GM12878 (cell line): ENCODE measurements at regions not wholly inside any gene's neighbourhood (a gene's known extent, or its start where the extent isn't known, plus 50 kb on each side); places are given as distances from the start of the nearest gene placed in this dataset.

Source experiments
- ATAC-seq: fragments of 200-7000 bp; cut with Tn5 transposase; 3 replicates; pipeline ENCODE4 v1.9.1; 2020; ENCODE audit warnings: mild to moderate bottlenecking, moderate library complexity
- BruUV-seq: library from RNA; stranded (reverse); fragments of 400-500 nt; replicated peaks from 2 replicates; lab custom pipeline; 2021; lab: Mats Ljungman, UMichigan
- CTCF ChIA-PET: fragments of 300-600 bp; sonication (Branson Sonifier 250); formaldehyde crosslinking; extraction: SDS; loops from one replicate; lab custom pipeline; 2021; ENCODE audit warnings: inconsistent platforms; lab: Yijun Ruan, JAX
- POLR2A ChIA-PET: fragments of 350-600 bp; formaldehyde crosslinking; extraction: SDS; loops from one replicate; lab custom pipeline; 2021; ENCODE audit warnings: inconsistent platforms; lab: Charles Lee
- RAD21 ChIA-PET: fragments of 300-600 bp; sonication (Branson Sonifier 250); formaldehyde crosslinking; loops from one replicate; lab custom pipeline; 2023; ENCODE audit warnings: antibody characterized with exemption; ENCODE audit not compliant: unreplicated experiment; lab: Charles Lee
- SMC1A ChIA-PET: fragments of 300-600 bp; sonication (Branson Sonifier 250); formaldehyde crosslinking; loops from one replicate; lab custom pipeline; 2023; ENCODE audit not compliant: unreplicated experiment, uncharacterized antibody; lab: Charles Lee
- DNase-seq: peaks from one replicate; pipeline ENCODE4 v3.0.0-alpha.2; 2011; ENCODE audit warnings: low read depth, low spot score
- FAIRE-seq: peaks from 3 replicates; lab custom pipeline; 2011; peaks lifted over from hg19 to GRCh38; lab: Jason Lieb, UNC
- H2AFZ ChIP-seq: 2 replicates; pipeline ENCODE4 v1.6.0; 2011; ENCODE audit warnings: low read depth, low read length, control low read depth; ENCODE audit not compliant: control insufficient read depth
- H3K27ac ChIP-seq: 2 replicates; pipeline ENCODE4 v1.5.1; 2011; ENCODE audit warnings: control low read depth; ENCODE audit not compliant: control insufficient read depth, insufficient read depth
- H3K27me3 ChIP-seq, 2 experiments: replicated peaks in 1 of 2; 2 replicates each; pipeline versions ENCODE4 v1.6.0 to v1.6.1; 2011; ENCODE audit warnings: low read length in 1 of 2; ENCODE audit not compliant: control insufficient read depth in 2 of 2, insufficient read depth in 2 of 2
- H3K36me3 ChIP-seq, 2 experiments: 2 replicates each; pipeline ENCODE4 v1.5.1; 2011; ENCODE audit warnings: low read length in 1 of 2; ENCODE audit not compliant: control insufficient read depth in 2 of 2, insufficient read depth in 2 of 2
- H3K4me1 ChIP-seq: 2 replicates; pipeline ENCODE4 v1.6.1; 2011; ENCODE audit warnings: mild to moderate bottlenecking, low read length, moderate library complexity, mixed read lengths; ENCODE audit not compliant: control insufficient read depth, insufficient read depth
- H3K4me2 ChIP-seq: 2 replicates; pipeline ENCODE4 v1.6.0; 2011; ENCODE audit warnings: control low read depth; ENCODE audit not compliant: control insufficient read depth, insufficient read depth
- H3K4me3 ChIP-seq: fragments of 200-600 bp; sonication (generic); 2 replicates; pipeline ENCODE4 v1.5.1; 2016
- H3K79me2 ChIP-seq: 2 replicates; pipeline ENCODE4 v1.6.0; 2011; ENCODE audit warnings: low read length; ENCODE audit not compliant: control insufficient read depth, insufficient read depth
- H3K9ac ChIP-seq: 2 replicates; pipeline ENCODE4 v1.8.0; 2011; ENCODE audit warnings: low read length, control low read depth, mixed read lengths; ENCODE audit not compliant: control insufficient read depth, insufficient read depth
- H3K9me3 ChIP-seq: replicated peaks from 3 replicates; pipeline ENCODE4 v1.5.1; 2011; ENCODE audit warnings: mild to moderate bottlenecking, low read length; ENCODE audit not compliant: control insufficient read depth, insufficient read depth
- H4K20me1 ChIP-seq: 2 replicates; pipeline ENCODE4 v1.6.0; 2011; ENCODE audit not compliant: control insufficient read depth, insufficient read depth
- BCL11A ChIP-seq: IDR thresholded peaks from 2 replicates; pipeline ENCODE4 v1.6.1; 2011; ENCODE audit warnings: low read depth, low read length
- CHD1 ChIP-seq: IDR thresholded peaks from 2 replicates; pipeline ENCODE4 v1.6.1; 2012; ENCODE audit warnings: low read depth, low read length, improper control_type of control experiment
- GABPA ChIP-seq: IDR thresholded peaks from 2 replicates; pipeline ENCODE4 v1.6.1; 2014; ENCODE audit warnings: antibody characterized with exemption, low read depth, mild to moderate bottlenecking, inconsistent platforms
- IKZF1 ChIP-seq: fragments of 450-650 bp; conservative IDR thresholded peaks from 2 replicates; pipeline ENCODE4 v1.6.1; 2017; ENCODE audit warnings: antibody characterized with exemption, mild to moderate bottlenecking
- SPI1 ChIP-seq: IDR thresholded peaks from 2 replicates; pipeline ENCODE4 v1.6.1; 2011; ENCODE audit warnings: low read depth, mild to moderate bottlenecking, low read length, moderate library complexity, borderline replicate concordance; ENCODE audit not compliant: insufficient read depth
- TCF7 ChIP-seq: IDR thresholded peaks from 2 replicates; pipeline ENCODE4 v1.6.1; 2014; ENCODE audit warnings: antibody characterized with exemption, borderline replicate concordance
- ZNF622 ChIP-seq: fragments of 450-650 bp; IDR thresholded peaks from 2 replicates; pipeline ENCODE4 v1.6.1; 2017; ENCODE audit warnings: mild to moderate bottlenecking, inconsistent platforms
- WGBS: methylation state at CpG from one replicate; pipeline ENCODE4 v1.1.6; 2016; ENCODE audit warnings: low lambda C conversion rate; ENCODE audit not compliant: insufficient replicate concordance, insufficient coverage; ENCODE audit errors: missing lambda C conversion rate; 5-methylcytosine and 5-hydroxymethylcytosine counted together
- in situ Hi-C: fragments of 300-500 bp; cut with MboI; formaldehyde crosslinking; loops from 9 replicates; pipeline ENCODE4 v1.14.3; 2018; ENCODE audit warnings: mixed read lengths
- intact Hi-C: fragments of 100-400 bp; cut with micrococcal nuclease; formaldehyde crosslinking; loops from one replicate; pipeline ENCODE4 v1.14.2; 2022; ENCODE audit not compliant: unreplicated experiment
- TF ChIP-seq, protein P1 (sequence below): fragments of 450-650 bp; IDR thresholded peaks from 2 replicates; pipeline ENCODE4 v1.6.1; 2016; ENCODE audit warnings: mild to moderate bottlenecking, moderate library complexity, borderline replicate concordance
- TF ChIP-seq, protein P2 (sequence below): IDR thresholded peaks from 2 replicates; pipeline ENCODE4 v1.6.1; 2011; ENCODE audit warnings: low read depth, mild to moderate bottlenecking, low read length, moderate library complexity, borderline replicate concordance; ENCODE audit errors: extremely low read depth
- TF ChIP-seq, protein P3 (sequence below): fragments of 150-350 bp; IDR thresholded peaks from 2 replicates; pipeline ENCODE4 v1.6.1; 2014; ENCODE audit warnings: mild to moderate bottlenecking, low read depth, low read length
- TF ChIP-seq, protein P4 (sequence below): fragments of 150-350 bp; IDR thresholded peaks from 2 replicates; pipeline ENCODE4 v1.6.1; 2016; ENCODE audit warnings: low read depth, low read length
- TF ChIP-seq, protein P5 (sequence below): fragments of 450-650 bp; IDR thresholded peaks from 2 replicates; pipeline ENCODE4 v1.6.1; 2016; ENCODE audit warnings: mild to moderate bottlenecking

DNA sequence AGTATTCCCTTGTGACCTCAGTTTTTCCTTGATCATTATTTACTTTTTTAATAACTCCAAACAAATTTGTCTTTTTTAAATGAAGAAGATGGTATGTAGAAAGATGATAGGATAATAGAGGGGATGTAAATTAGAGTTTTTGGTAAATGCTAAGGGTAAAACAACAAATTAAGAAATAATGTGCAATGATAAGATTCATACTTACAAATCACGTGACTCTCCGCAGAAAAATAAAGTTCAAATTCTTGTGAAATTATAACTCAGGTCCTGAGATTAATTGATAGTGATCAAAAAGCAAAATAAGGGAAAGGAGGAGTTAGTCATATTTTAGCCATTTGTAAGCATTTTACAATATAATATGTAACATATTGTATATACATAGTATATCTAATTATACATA, 304.1 kb upstream of the KCNH7 start:
- DNase-seq (no peak), ATAC-seq (no peak), FAIRE-seq (no peak)
- Histone ChIP-seq H4K20me1 (no peaks in the 10 kb centered on the region), H3K36me3 (no peaks in the 10 kb centered on the region), H3K4me2 (no peak overlapping the region), H2AFZ (no peak overlapping the region), H3K4me1 (no peaks in the 10 kb centered on the region), H3K4me3 (no peak overlapping the region), H3K9me3 (no peaks in the 10 kb centered on the region), H3K27me3 (no peaks in the 10 kb centered on the region), H3K79me2 (no peaks in the 10 kb centered on the region), H3K27ac (no peak overlapping the region), H3K9ac (no peak overlapping the region)
- WGBS = 85% methylated on average over 2 of the region's 2 CpGs
- no TSS peak for BruUV-seq
- POLR2A ChIA-PET = no interaction called here
- SMC1A ChIA-PET = no interaction called here
- in situ Hi-C loops = no loop called here
- RAD21 ChIA-PET = no interaction called here
- intact Hi-C loops = no loop called here
- CTCF ChIA-PET = interaction anchor here (1.0 kb wide), 1 partner anchor 27 kb away, joined by 4 read pairs; no protein-coding TSS in a partner anchor
- TF ChIP-seq SPI1 = no peak
- TF ChIP-seq, protein P1, sequence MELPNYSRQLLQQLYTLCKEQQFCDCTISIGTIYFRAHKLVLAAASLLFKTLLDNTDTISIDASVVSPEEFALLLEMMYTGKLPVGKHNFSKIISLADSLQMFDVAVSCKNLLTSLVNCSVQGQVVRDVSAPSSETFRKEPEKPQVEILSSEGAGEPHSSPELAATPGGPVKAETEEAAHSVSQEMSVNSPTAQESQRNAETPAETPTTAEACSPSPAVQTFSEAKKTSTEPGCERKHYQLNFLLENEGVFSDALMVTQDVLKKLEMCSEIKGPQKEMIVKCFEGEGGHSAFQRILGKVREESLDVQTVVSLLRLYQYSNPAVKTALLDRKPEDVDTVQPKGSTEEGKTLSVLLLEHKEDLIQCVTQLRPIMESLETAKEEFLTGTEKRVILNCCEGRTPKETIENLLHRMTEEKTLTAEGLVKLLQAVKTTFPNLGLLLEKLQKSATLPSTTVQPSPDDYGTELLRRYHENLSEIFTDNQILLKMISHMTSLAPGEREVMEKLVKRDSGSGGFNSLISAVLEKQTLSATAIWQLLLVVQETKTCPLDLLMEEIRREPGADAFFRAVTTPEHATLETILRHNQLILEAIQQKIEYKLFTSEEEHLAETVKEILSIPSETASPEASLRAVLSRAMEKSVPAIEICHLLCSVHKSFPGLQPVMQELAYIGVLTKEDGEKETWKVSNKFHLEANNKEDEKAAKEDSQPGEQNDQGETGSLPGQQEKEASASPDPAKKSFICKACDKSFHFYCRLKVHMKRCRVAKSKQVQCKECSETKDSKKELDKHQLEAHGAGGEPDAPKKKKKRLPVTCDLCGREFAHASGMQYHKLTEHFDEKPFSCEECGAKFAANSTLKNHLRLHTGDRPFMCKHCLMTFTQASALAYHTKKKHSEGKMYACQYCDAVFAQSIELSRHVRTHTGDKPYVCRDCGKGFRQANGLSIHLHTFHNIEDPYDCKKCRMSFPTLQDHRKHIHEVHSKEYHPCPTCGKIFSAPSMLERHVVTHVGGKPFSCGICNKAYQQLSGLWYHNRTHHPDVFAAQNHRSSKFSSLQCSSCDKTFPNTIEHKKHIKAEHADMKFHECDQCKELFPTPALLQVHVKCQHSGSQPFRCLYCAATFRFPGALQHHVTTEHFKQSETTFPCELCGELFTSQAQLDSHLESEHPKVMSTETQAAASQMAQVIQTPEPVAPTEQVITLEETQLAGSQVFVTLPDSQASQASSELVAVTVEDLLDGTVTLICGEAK = no peak
- TF ChIP-seq, protein P2, sequence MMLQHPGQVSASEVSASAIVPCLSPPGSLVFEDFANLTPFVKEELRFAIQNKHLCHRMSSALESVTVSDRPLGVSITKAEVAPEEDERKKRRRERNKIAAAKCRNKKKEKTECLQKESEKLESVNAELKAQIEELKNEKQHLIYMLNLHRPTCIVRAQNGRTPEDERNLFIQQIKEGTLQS = no peak
- TF ChIP-seq, protein P3, sequence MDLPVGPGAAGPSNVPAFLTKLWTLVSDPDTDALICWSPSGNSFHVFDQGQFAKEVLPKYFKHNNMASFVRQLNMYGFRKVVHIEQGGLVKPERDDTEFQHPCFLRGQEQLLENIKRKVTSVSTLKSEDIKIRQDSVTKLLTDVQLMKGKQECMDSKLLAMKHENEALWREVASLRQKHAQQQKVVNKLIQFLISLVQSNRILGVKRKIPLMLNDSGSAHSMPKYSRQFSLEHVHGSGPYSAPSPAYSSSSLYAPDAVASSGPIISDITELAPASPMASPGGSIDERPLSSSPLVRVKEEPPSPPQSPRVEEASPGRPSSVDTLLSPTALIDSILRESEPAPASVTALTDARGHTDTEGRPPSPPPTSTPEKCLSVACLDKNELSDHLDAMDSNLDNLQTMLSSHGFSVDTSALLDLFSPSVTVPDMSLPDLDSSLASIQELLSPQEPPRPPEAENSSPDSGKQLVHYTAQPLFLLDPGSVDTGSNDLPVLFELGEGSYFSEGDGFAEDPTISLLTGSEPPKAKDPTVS = no peak
- TF ChIP-seq, protein P4, sequence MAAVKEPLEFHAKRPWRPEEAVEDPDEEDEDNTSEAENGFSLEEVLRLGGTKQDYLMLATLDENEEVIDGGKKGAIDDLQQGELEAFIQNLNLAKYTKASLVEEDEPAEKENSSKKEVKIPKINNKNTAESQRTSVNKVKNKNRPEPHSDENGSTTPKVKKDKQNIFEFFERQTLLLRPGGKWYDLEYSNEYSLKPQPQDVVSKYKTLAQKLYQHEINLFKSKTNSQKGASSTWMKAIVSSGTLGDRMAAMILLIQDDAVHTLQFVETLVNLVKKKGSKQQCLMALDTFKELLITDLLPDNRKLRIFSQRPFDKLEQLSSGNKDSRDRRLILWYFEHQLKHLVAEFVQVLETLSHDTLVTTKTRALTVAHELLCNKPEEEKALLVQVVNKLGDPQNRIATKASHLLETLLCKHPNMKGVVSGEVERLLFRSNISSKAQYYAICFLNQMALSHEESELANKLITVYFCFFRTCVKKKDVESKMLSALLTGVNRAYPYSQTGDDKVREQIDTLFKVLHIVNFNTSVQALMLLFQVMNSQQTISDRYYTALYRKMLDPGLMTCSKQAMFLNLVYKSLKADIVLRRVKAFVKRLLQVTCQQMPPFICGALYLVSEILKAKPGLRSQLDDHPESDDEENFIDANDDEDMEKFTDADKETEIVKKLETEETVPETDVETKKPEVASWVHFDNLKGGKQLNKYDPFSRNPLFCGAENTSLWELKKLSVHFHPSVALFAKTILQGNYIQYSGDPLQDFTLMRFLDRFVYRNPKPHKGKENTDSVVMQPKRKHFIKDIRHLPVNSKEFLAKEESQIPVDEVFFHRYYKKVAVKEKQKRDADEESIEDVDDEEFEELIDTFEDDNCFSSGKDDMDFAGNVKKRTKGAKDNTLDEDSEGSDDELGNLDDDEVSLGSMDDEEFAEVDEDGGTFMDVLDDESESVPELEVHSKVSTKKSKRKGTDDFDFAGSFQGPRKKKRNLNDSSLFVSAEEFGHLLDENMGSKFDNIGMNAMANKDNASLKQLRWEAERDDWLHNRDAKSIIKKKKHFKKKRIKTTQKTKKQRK = no peak
- no peak for TF ChIP-seq GABPA
- TF ChIP-seq IKZF1 = no peak
- TF ChIP-seq CHD1 = no peak
- TF ChIP-seq, protein P5, sequence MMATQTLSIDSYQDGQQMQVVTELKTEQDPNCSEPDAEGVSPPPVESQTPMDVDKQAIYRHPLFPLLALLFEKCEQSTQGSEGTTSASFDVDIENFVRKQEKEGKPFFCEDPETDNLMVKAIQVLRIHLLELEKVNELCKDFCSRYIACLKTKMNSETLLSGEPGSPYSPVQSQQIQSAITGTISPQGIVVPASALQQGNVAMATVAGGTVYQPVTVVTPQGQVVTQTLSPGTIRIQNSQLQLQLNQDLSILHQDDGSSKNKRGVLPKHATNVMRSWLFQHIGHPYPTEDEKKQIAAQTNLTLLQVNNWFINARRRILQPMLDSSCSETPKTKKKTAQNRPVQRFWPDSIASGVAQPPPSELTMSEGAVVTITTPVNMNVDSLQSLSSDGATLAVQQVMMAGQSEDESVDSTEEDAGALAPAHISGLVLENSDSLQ = no peak
- no peak for TF ChIP-seq TCF7
- no peak for TF ChIP-seq BCL11A
- no peak for TF ChIP-seq ZNF622
